ENCODE measurements at regions not wholly inside any gene's neighbourhood (a gene's known extent, or its start where the extent isn't known, plus 50 kb on each side); places are given as distances from the start of the nearest gene placed in this dataset.

DNA sequence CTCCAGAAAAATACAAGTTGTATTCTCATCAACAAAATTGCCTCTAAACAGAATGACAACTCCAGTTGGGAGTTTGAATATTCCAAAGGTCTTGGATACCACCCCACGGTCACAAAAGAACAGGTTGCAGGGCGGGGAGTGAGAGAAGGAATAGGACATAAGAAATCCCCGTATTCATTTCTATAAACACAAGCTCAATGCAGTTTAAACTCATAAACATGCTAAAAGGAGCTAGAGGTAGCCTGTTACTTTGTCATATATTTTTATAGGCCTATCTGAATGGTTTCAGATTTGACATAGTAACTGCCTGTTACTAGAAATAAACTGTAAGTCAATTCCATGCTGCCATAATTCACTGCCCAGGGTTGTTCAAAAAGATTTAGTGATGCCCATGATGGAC is 567.5 kb downstream of the BCL11A start:
- Histone ChIP-seq H3K4me2 (ENCODE audit: low read depth, low read length) (no peak overlapping the region), H3K9ac (ENCODE audit: low read length) (no peak overlapping the region), H3K4me1 (ENCODE audit: low read length) (no peaks in the 10 kb centered on the region), H3K9me2 (replicated peaks; ENCODE audit: insufficient read depth, low read length) (no peaks in the 10 kb centered on the region), H3K36me3 (replicated peaks; ENCODE audit: insufficient read depth, low read length) (no peaks in the 10 kb centered on the region), H3K27ac (ENCODE audit: low read length) (no peak overlapping the region), H3K79me2 (ENCODE audit: low read length) (no peaks in the 10 kb centered on the region), H2AFZ (ENCODE audit: low read length) (no peak overlapping the region), H3F3A (ENCODE audit: insufficient read depth, low read length) (no peaks in the 10 kb centered on the region), H3K4me3 (ENCODE audit: low read length) (no peak overlapping the region), H4K20me1 (ENCODE audit: insufficient read depth, low read length) (no peaks in the 10 kb centered on the region), H3K27me3 (replicated peaks; ENCODE audit: insufficient read depth, low read length) (no peaks in the 10 kb centered on the region), H3K9me3 (replicated peaks; ENCODE audit: insufficient read depth, low read length) (no peaks in the 10 kb centered on the region)
- DNase-seq: no peak
- TF ChIP-seq EZH2phosphoT487 (IDR thresholded peaks at IDR 0.05; ENCODE audit: low read length) (no peak), EZH2 (optimal IDR thresholded peaks at IDR 0.05; ENCODE audit: low read depth, low read length) (no peak)
- TF ChIP-seq, protein P1, sequence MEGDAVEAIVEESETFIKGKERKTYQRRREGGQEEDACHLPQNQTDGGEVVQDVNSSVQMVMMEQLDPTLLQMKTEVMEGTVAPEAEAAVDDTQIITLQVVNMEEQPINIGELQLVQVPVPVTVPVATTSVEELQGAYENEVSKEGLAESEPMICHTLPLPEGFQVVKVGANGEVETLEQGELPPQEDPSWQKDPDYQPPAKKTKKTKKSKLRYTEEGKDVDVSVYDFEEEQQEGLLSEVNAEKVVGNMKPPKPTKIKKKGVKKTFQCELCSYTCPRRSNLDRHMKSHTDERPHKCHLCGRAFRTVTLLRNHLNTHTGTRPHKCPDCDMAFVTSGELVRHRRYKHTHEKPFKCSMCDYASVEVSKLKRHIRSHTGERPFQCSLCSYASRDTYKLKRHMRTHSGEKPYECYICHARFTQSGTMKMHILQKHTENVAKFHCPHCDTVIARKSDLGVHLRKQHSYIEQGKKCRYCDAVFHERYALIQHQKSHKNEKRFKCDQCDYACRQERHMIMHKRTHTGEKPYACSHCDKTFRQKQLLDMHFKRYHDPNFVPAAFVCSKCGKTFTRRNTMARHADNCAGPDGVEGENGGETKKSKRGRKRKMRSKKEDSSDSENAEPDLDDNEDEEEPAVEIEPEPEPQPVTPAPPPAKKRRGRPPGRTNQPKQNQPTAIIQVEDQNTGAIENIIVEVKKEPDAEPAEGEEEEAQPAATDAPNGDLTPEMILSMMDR (IDR thresholded peaks at IDR 0.05; ENCODE audit: low read length): no peak

GRCh38 chr2:59974051-59974766 is 579.2 kb downstream of the BCL11A start:
- no peak overlapping the region for H3K4me3 ChIP-seq (ENCODE audit: low read length)
- H3F3A ChIP-seq (ENCODE audit: insufficient read depth, low read length): no peaks in the 10 kb centered on the region
- no peak overlapping the region for H3K9ac ChIP-seq (ENCODE audit: low read length)
- no peaks in the 10 kb centered on the region for H3K9me3 ChIP-seq (replicated peaks; ENCODE audit: insufficient read depth, low read length)
- H4K20me1 ChIP-seq (ENCODE audit: insufficient read depth, low read length): no peaks in the 10 kb centered on the region
- no peak overlapping the region for H3K4me2 ChIP-seq (ENCODE audit: low read depth, low read length)
- H3K27ac ChIP-seq (ENCODE audit: low read length): no peak overlapping the region
- H2AFZ ChIP-seq (ENCODE audit: low read length): no peak overlapping the region
- no peaks in the 10 kb centered on the region for H3K27me3 ChIP-seq (replicated peaks; ENCODE audit: insufficient read depth, low read length)
- H3K36me3 ChIP-seq (replicated peaks; ENCODE audit: insufficient read depth, low read length): no peaks in the 10 kb centered on the region
- TF ChIP-seq EZH2phosphoT487 (IDR thresholded peaks at IDR 0.05; ENCODE audit: low read length) (no peak), EZH2 (optimal IDR thresholded peaks at IDR 0.05; ENCODE audit: low read depth, low read length) (no peak)
- TF ChIP-seq, protein P1 (IDR thresholded peaks at IDR 0.05; ENCODE audit: low read length): no peak
- no peaks in the 10 kb centered on the region for H3K4me1 ChIP-seq (ENCODE audit: low read length)
- no peak for DNase-seq
- H3K9me2 ChIP-seq (replicated peaks; ENCODE audit: insufficient read depth, low read length): no peaks in the 10 kb centered on the region
- no peaks in the 10 kb centered on the region for H3K79me2 ChIP-seq (ENCODE audit: low read length)

GRCh38 chr2:59969161-59969560 is 584.3 kb downstream of the BCL11A start:
- H3K9me3 ChIP-seq (replicated peaks; ENCODE audit: insufficient read depth, low read length): no peaks in the 10 kb centered on the region
- H3K4me3 ChIP-seq (ENCODE audit: low read length): no peak overlapping the region
- no peaks in the 10 kb centered on the region for H3K79me2 ChIP-seq (ENCODE audit: low read length)
- H3K36me3 ChIP-seq (replicated peaks; ENCODE audit: insufficient read depth, low read length): no peaks in the 10 kb centered on the region
- H3K4me1 ChIP-seq (ENCODE audit: low read length): no peaks in the 10 kb centered on the region
- no peak overlapping the region for H2AFZ ChIP-seq (ENCODE audit: low read length)
- H3F3A ChIP-seq (ENCODE audit: insufficient read depth, low read length): no peaks in the 10 kb centered on the region
- H3K9me2 ChIP-seq (replicated peaks; ENCODE audit: insufficient read depth, low read length): no peaks in the 10 kb centered on the region
- no peaks in the 10 kb centered on the region for H3K27me3 ChIP-seq (replicated peaks; ENCODE audit: insufficient read depth, low read length)
- no peaks in the 10 kb centered on the region for H4K20me1 ChIP-seq (ENCODE audit: insufficient read depth, low read length)
- DNase-seq: no peak
- TF ChIP-seq, protein P1 (IDR thresholded peaks at IDR 0.05; ENCODE audit: low read length): no peak
- TF ChIP-seq EZH2phosphoT487 (IDR thresholded peaks at IDR 0.05; ENCODE audit: low read length) (no peak), EZH2 (optimal IDR thresholded peaks at IDR 0.05; ENCODE audit: low read depth, low read length) (no peak)
- no peak overlapping the region for H3K27ac ChIP-seq (ENCODE audit: low read length)
- no peak overlapping the region for H3K9ac ChIP-seq (ENCODE audit: low read length)
- no peak overlapping the region for H3K4me2 ChIP-seq (ENCODE audit: low read depth, low read length)

Measured in MM.1S (cell line).